H7 (cell line): ENCODE measurements at regions not wholly inside any gene's neighbourhood (a gene's known extent, or its start where the extent isn't known, plus 50 kb on each side); places are given as distances from the start of the nearest gene placed in this dataset.

Source experiments
- DNase-seq: peaks from one replicate; pipeline ENCODE4 v3.0.0; 2012
- H3K27me3 ChIP-seq: 2 replicates; pipeline ENCODE4 v1.6.0; 2011; ENCODE audit warnings: mild to moderate bottlenecking, low read length; ENCODE audit not compliant: control insufficient read depth, insufficient read depth
- H3K36me3 ChIP-seq: replicated peaks from 2 replicates; pipeline ENCODE4 v1.5.1; 2011; ENCODE audit warnings: low read length; ENCODE audit not compliant: control insufficient read depth, insufficient read depth
- H3K4me3 ChIP-seq: 2 replicates; pipeline ENCODE4 v1.5.1; 2011; ENCODE audit warnings: low read depth, mild to moderate bottlenecking, control low read depth, low read length, moderate library complexity; ENCODE audit not compliant: insufficient read depth

GRCh38 chr2:204255071-204255470 is 290.2 kb upstream of the PARD3B start:
- Histone ChIP-seq H3K36me3 (no peaks in the 10 kb centered on the region), H3K27me3 (peaks cover 2% of the 10 kb centered on the region; the same call in 1 of the 2 replicates), H3K4me3 (no peak overlapping the region)
- no peak for DNase-seq

- DNase-seq = no peak
- peaks cover 2% of the 10 kb centered on the region; the same call in 1 of the 2 replicates for H3K27me3 ChIP-seq
- H3K4me3 ChIP-seq = no peak overlapping the region
- H3K36me3 ChIP-seq = no peaks in the 10 kb centered on the region
Observed at GRCh38 chr2:204255526-204255925, 289.7 kb upstream of the PARD3B start.

GRCh38 chr2:204257781-204258180 is 287.5 kb upstream of the PARD3B start:
- no peak for DNase-seq
- Histone ChIP-seq H3K4me3 (no peak overlapping the region), H3K27me3 (no peaks in the 10 kb centered on the region), H3K36me3 (no peaks in the 10 kb centered on the region)

GRCh38 chr2:204258890-204259289 is 286.4 kb upstream of the PARD3B start:
- Histone ChIP-seq H3K36me3 (no peaks in the 10 kb centered on the region), H3K4me3 (no peak overlapping the region), H3K27me3 (no peaks in the 10 kb centered on the region)
- no peak for DNase-seq

GRCh38 chr2:204260162-204260877 is 285.0 kb upstream of the PARD3B start:
- peak; percentile 77 for DNase-seq
- Histone ChIP-seq H3K27me3 (no peaks in the 10 kb centered on the region), H3K4me3 (no peak overlapping the region)

GRCh38 chr2:204260901-204261300 is 284.4 kb upstream of the PARD3B start:
- DNase-seq = no peak
- H3K36me3 ChIP-seq = no peaks in the 10 kb centered on the region

More at GRCh38 chr2:204260162-204260877, 285.0 kb upstream of the PARD3B start:
- no peaks in the 10 kb centered on the region for H3K36me3 ChIP-seq

GRCh38 chr2:204261846-204262245 is 283.4 kb upstream of the PARD3B start:
- Histone ChIP-seq H3K36me3 (no peaks in the 10 kb centered on the region), H3K4me3 (no peak overlapping the region), H3K27me3 (no peaks in the 10 kb centered on the region)
- DNase-seq = no peak

More at GRCh38 chr2:204260901-204261300, 284.4 kb upstream of the PARD3B start:
- Histone ChIP-seq H3K4me3 (no peak overlapping the region), H3K27me3 (no peaks in the 10 kb centered on the region)

GRCh38 chr2:204264085-204264553 is 281.2 kb upstream of the PARD3B start:
- H3K4me3 ChIP-seq = no peak overlapping the region
- no peak for DNase-seq
- no peaks in the 10 kb centered on the region for H3K27me3 ChIP-seq
- H3K36me3 ChIP-seq = no peaks in the 10 kb centered on the region

GRCh38 chr2:204264621-204265140 is 280.6 kb upstream of the PARD3B start:
- DNase-seq = no peak
- H3K4me3 ChIP-seq = no peak overlapping the region
- H3K27me3 ChIP-seq = no peaks in the 10 kb centered on the region
- H3K36me3 ChIP-seq = no peaks in the 10 kb centered on the region

GRCh38 chr2:204265681-204266181 is 279.5 kb upstream of the PARD3B start:
- Histone ChIP-seq H3K36me3 (no peaks in the 10 kb centered on the region), H3K4me3 (no peak overlapping the region), H3K27me3 (no peaks in the 10 kb centered on the region)
- DNase-seq = no peak

- no peak overlapping the region for H3K4me3 ChIP-seq
- H3K36me3 ChIP-seq = no peaks in the 10 kb centered on the region
- no peaks in the 10 kb centered on the region for H3K27me3 ChIP-seq
- no peak for DNase-seq
Observed at GRCh38 chr2:204268458-204268857, 276.8 kb upstream of the PARD3B start.

GRCh38 chr2:204268971-204269370 is 276.3 kb upstream of the PARD3B start:
- no peaks in the 10 kb centered on the region for H3K27me3 ChIP-seq
- DNase-seq = no peak
- no peak overlapping the region for H3K4me3 ChIP-seq

GRCh38 chr2:204272089-204272488 is 273.2 kb upstream of the PARD3B start:
- no peaks in the 10 kb centered on the region for H3K27me3 ChIP-seq
- no peak for DNase-seq
- H3K36me3 ChIP-seq = no peaks in the 10 kb centered on the region
- H3K4me3 ChIP-seq = no peak overlapping the region

More at GRCh38 chr2:204268971-204269370, 276.3 kb upstream of the PARD3B start:
- no peaks in the 10 kb centered on the region for H3K36me3 ChIP-seq

GRCh38 chr2:204272610-204273287 is 272.5 kb upstream of the PARD3B start:
- Histone ChIP-seq H3K36me3 (no peaks in the 10 kb centered on the region), H3K4me3 (no peak overlapping the region), H3K27me3 (no peaks in the 10 kb centered on the region)
- DNase-seq = no peak

GRCh38 chr2:204274429-204274828 is 270.8 kb upstream of the PARD3B start:
- no peak overlapping the region for H3K4me3 ChIP-seq
- no peaks in the 10 kb centered on the region for H3K36me3 ChIP-seq
- DNase-seq = no peak
- no peaks in the 10 kb centered on the region for H3K27me3 ChIP-seq
